OCI-LY1 (cell line): ENCODE measurements at regions not wholly inside any gene's neighbourhood (a gene's known extent, or its start where the extent isn't known, plus 50 kb on each side); places are given as distances from the start of the nearest gene placed in this dataset.

Experiments
- CTCF ChIP-seq: fragments of 200-600 bp; sonication (generic), shearing (Covaris generic); IDR thresholded peaks from 2 replicates; pipeline ENCODE4 v1.5.1; 2017; ENCODE audit warnings: mild to moderate bottlenecking, antibody characterized with exemption, low read length, moderate library complexity, mixed read lengths
- EZH2 ChIP-seq: fragments of 200-600 bp; sonication (generic), shearing (Covaris generic); IDR thresholded peaks from 2 replicates; pipeline ENCODE4 v1.8.0; 2017; ENCODE audit warnings: borderline replicate concordance, mixed run types, mild to moderate bottlenecking, antibody characterized with exemption, low read length, moderate library complexity, mixed read lengths

DNA sequence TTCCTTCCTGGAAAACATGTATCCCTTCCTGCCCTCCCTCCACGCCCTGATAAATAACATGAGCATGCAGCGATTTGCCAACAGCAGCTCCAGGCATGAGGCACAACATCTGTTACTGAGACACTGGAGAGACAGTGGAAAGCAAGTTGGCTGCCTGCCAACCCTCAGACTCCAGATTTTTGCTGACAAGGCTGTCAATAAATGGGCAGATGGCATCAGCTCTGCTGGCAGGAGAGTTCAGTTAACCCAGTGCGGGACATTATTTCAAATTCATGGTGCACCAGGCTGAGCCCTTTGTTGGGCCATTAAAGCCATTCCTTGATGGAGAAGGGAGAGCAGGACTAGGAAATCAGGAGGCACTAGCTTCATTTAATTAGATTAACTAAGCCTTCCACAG is 293.3 kb downstream of the MEX3B start:
- TF ChIP-seq CTCF (no peak), EZH2 (no peak)
